GM19025 (cell line): ENCODE measurements at regions not wholly inside any gene's neighbourhood (a gene's known extent, or its start where the extent isn't known, plus 50 kb on each side); places are given as distances from the start of the nearest gene placed in this dataset.
"Not testable (repeated sequence)": the region's sequence is repeated elsewhere in the genome, so short reads cannot be mapped to it uniquely, and the experiment has no call there.

Source experiments
- ATAC-seq: cut with Tn5 transposase; IDR thresholded peaks from one replicate; pipeline ENCODE4 v1.9.1; 2021; ENCODE audit warnings: mild to moderate bottlenecking, low read depth, moderate library complexity; ENCODE audit not compliant: unreplicated experiment

DNA sequence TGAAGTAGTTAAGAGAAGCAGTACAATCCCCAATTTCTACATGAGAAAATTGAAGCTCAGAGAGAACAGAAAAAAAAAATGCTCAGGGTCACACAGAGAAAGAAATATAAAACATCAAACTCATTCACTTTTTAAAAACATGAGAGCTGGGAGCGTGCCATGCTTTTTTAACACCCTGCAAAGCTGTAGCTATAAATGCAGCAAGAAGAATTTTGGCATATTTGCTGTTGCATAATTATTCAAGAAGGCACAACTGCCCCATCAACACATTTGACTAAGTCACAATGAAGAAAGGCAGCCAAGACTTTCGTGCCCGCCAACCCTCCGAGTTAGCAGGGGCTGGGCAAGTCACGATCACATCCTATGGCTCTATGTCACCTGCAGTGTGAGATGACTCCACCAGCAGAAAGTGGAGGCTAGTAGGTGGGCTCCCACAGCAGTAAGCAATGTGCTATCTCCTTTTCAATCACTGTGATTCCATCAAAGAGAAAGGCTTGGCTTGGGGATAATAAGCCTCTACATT, 214.8 kb downstream of the DHX15 start:
- no peak for ATAC-seq

DNA sequence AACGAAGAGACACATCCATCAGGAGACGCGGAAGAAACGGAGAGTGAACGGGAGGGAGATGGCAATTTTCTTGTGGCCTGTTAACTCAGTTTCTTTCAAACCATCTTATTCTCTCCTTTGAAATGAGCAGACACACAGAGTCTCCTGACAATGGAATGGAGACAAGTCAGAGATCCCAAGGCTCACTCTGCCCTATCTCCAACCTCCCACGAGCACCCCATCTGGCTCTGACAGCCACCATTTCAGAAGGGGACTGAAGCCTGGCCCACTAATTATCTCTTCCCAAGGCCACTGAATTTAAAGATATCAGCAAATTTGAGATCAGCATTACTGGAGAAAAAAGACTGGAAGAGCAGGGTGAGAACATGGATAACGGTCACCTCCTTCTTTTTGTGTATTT, 215.6 kb downstream of the DHX15 start:
- no peak for ATAC-seq

DNA sequence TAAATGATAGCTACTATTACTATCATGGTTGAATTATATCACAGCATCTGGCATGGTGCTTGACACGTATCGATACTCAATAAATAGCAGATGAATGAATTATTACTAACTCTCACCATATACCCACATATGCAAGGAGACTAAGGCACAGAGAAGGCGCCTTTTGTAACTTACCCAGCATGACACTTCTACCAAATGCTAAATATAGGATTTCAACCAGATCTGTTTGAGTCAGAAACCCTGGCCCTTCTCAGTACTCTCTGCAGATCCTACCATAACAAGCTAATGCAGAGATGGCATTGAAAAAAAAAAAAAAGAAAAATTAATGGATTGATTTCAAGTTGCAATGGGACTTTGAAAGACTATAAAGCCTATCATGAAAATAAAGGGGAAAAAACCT, 219.5 kb downstream of the DHX15 start:
- ATAC-seq: no peak

DNA sequence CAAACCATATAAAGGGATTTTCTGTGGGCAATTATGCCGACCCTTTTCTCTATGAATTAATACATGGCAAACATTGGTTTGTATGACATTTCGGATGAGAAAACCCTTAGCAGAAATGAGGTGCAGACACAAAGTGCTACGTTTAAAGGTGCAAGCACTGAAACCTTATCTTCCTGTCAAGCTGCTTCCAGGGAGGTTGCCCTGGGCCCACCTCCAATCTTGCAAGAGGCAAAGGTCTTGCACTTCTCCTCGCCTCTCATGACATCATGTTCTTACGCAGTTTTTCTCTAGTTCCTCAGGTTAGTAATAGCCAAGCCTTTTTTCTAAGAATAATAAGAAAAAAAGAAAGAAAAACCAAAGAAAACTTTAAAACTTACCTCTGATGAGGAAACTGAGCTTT, 220.1 kb downstream of the DHX15 start:
- no peak for ATAC-seq

DNA sequence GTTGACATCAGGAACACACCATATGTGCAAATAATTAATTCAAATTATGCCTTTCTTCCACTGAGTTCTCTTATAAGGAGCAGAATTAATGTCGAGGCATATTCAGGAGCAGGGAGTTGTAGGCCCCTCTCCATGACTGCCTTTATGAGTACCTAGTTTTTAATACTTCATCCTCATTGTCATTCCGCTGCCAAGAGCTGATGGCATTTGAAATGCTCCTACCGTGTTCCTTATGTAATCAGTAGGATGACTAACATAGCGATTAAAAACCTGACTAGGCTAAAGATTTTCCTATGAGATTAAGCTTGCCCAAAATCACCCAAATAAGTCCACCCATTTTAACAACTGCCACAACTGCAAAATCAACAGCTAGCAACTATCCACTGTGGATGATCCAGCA, 220.6 kb downstream of the DHX15 start:
- ATAC-seq: no peak

DNA sequence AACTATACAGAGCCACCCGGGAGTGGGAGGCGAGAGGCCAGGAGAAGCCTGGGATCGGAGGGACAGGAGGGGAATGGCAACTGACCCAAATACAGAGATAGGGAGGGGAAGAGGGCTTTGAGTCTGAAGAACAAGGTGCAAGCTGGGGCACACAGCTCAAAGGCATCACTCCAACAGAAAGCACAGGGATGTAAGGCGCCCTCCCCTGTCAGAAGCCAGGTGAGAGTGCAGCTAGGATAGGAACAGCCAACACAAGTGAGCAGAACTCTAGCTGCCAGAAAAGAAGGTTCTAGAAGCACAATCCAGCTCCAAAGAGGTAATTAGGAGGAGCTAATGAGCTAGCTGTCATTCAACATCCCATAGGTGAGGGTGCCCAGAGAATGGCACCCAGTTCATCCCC, 232.2 kb downstream of the DHX15 start:
- ATAC-seq: no peak

DNA sequence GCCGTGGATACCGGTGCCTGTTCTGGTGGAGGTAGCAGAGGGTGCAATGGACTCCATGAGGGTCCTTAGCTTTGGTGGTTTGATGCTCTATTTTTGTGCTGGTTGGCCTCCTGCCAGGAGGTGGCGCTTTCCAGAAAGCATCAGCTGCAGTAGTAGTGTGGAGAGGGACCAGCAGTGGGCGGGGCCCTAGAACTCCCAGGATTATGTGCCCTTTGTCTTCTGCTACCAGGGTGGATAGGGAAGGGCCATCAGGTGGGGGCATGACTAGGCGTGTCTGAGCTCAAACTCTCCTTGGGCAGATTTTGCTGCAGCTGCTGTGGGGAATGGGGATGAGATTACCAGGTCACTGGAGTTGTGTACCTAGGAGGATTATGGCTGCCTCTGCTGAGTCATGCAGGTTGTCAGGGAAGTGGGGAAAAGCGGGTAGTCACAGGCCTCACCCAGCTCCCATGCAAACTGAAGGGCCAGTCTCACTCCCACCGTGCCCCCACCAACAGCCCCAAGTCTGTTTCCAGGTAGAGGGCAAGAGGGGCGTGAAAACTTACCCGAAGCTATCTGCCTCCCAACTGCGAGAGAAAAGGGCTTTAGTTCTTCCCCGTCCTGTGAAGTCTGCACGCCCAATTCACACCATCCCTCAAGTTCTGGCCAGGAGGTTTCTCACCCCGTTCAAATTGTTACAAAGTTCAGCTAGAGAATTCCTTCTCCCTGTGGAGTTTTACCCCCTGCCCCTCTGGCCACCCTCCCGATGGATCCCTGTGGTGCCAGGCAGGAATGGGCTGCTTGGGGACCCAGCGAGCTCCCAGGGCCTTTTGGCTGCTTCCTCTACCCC, 235.0 kb downstream of the DHX15 start:
- not testable (repeated sequence) for ATAC-seq

DNA sequence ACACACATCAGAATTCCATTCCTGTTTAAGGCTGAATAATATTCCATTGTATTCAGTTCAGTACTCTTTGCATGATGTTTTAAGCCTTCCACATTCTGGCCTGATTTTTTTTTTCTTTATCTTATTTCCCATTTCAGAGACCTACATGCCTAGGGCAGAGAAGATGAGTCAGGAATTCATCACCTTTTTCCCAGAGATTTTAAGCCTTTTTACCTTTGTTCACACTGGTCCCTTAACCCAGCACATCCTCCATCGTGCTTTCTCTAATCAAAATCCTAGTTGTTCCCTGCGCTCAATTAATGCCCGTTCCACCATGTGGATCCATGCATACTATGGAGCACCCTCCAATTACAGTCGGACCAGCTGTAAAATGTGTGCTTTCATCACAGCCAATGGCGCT, 245.1 kb downstream of the DHX15 start:
- no peak for ATAC-seq

DNA sequence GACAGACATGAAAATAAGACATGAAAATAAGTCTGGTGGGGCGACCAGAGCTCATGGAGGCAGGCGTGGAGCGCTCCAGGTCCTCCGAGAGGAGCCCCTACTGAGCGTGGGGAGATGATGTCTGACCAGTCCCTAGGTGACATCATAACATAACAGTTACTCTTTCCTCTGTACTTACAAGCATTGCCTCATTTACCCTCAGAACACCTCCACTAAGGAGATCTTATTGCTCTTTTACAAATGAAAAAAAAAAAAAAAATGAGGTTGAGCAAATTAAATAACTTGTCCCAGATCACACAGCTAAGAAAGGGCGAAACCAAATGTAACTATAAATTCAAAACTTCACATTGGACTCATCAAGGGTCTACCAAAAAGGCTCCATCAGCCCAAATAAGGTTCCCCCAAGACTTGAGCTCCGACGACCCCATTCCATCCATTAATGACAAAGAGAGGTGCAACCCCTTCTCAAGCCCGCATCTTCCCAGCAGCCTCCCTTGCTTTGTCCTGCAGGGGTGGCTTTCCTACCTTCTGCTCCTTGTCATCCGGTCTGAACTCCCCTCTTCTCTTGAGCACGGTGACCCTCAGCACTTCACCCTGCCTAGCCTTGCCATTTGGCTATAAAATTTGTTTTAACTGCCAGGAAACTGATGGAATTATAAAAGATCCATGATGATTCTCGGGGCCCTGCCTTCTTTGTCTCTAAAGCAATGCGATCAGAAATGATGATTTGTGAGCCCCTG, 246.7 kb downstream of the DHX15 start:
- ATAC-seq: no peak

DNA sequence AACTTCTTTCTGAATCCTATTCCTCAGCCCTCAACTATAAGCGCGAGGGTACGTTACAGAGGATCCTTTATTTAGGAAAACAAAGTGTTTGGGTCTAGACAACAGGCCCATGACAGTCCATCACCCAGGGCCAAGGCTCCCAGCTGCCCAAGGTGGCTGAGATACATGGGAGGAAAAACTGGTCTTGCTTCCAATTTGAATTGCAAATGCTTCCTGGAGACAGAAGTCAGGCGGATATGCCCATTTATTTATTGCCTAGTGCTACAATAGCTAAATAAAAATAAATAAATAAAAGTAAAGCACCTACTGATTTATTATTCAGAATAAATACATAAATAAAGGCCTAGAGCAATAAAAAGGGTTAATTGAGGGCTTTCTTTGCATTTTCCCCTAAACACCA, 248.7 kb downstream of the DHX15 start:
- no peak for ATAC-seq

DNA sequence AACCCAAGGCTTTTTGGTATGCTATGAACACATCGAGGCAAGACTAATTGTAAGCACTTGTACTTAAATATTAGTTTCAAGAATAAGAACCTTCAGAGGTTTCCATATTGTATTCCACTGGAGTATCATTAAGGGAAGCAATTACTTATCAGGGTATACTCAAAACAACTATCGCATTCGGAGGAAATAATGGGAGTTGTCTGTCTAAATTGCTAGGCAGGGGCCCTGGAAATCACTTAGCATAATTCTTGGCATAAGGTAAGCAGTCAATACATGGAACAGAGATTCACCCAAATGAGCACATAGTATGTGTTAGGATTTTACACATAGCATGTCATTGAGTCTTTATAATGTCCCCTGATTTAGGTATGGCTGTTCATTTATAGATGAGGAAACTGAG, 249.4 kb downstream of the DHX15 start:
- ATAC-seq: no peak

DNA sequence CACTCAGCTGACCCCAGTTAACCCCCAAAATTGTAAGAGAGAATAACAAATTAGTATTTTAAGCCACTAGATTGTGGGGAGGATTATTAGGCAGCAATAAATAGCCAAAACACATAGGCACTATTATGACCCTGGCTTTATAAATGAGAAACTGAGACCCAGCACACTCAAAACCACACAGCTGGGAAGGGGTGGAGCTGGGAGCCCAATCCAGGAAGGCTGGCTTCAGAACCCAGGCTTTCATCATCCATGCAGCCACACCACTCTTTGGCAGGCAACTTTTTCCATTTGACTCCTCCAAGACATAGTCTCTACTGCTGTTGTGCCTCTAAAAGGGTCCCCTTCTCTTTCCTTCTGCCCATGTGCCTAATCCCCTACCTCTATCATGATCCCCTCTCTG, 253.8 kb downstream of the DHX15 start:
- no peak for ATAC-seq

DNA sequence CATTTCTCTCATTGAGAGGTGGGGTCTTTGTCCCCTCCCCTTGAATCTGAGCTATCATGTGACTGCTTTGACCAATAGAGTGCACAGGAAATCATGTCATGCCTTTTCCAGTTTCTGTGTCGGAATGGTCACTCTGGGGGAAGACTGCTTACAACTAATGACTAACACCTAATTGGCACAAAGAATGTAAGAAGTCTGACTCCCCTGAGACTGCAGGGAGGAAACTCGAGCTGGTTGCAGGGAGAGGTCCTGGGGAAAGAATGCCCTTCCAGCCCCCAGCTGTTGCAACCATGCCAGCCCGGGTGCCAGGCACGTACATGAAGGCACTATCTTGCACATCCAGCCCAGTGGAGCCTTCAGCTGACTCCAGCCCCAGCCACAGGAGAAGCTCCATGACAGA, 254.2 kb downstream of the DHX15 start:
- ATAC-seq: no peak

DNA sequence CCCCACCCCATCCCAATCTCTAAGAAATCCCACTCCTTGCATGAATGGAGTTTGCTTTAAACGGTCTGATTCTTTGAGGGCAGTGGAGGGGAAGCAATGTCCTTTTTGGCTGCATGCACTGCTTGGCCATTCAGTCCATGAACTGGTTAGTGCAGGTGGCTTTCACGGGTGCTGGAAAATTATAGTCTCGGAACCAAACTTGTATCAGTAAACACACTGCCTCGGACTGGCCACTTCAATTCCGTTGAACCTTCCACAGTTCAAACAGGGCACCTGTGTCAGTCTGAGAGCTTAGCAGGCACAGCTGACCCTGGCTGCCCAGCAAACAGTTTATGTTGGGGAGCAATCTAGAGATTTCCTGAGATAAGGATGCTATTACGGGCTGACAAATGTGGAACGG, 255.6 kb downstream of the DHX15 start:
- ATAC-seq: no peak

DNA sequence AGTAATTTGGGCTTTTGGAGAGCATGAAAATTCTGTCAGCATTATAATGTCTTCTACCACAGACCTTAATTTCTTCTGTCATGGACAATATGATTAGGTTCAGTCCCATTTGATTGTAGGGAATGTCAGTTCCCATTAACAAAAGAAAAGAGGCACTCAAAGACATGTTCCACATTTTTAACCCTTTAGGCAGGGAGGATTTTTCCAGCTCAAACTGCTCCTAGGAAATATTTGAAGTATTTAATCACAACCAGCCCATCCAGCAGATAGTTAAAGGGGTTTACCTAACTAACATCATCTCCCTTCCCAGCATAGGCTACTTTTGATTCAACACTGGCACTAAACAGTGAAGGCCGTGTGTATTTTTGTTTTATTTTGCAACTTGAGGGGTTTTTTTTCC, 256.0 kb downstream of the DHX15 start:
- ATAC-seq: no peak

DNA sequence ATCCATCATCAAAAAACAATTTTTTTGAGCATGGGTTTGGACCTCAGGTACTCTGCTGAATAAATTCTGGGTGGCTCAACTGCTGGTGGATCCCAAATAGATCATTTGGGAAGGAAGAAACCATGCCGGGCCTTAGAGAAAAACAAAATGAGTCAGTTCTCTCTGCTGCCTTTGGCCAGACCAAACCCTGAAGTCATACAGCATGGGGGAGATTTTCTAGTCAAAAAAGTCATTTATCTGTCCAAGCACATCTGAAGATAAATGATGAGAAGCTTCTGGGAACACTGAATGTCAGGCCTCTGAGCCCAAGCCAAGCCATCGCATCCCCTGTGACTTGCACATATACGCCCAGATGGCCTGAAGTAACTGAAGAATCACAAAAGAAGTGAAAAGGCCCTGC, 261.4 kb downstream of the DHX15 start:
- ATAC-seq: no peak

DNA sequence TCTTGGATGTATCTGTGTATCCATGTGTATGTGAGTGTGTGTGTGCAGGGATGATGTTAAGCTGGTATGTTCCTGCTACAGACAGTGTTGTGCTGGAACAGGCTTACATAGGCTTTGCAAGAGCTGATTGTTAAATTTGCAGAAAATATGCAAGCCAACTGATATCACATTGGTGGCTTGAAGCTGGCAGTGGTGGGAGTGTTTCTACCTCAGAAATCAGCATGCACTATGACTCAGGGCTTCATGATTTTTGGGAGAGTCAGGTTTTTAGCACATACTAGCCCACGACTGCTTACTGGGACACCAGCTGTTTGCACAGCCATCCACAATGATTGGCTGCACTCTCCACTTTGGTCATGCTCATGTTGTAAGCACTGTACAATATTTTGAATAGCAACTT, 261.8 kb downstream of the DHX15 start:
- ATAC-seq: no peak

DNA sequence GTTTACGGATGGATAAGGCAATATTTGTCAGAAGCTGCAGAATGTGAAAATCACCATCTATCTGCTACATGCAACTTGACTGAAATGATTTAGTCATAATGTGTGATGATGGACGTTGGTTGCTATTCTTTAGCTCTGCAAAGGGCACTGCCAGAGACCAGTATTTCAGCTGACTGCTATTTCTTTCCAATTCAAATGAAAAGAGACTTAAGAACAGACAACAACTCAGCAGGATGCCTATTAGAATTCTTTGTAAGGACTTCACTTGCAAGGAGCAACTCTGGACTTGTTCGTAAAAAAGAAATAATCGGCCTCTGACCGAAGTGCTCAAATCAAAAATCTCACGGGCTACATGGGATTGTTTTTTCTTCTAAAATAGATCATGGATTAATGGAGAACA, 262.7 kb downstream of the DHX15 start:
- no peak for ATAC-seq

DNA sequence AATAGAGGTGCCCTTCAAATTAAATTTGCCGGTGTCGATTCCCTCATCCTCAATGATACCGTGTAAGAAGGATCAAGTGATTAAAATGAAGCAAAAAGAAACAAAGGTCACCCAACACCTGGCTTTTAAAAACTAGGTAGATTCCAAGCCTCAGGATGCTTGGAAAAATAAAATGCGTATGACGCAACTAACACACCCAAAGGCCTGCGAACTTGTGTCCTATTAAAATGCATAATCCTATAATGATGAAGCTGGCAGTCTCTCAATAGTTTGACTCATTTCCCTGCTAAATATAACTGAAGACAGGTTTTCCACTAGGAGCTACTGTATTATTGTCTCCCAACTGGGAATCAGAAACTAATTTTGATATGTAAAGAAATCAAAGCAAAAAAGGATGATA, 263.2 kb downstream of the DHX15 start:
- no peak for ATAC-seq

DNA sequence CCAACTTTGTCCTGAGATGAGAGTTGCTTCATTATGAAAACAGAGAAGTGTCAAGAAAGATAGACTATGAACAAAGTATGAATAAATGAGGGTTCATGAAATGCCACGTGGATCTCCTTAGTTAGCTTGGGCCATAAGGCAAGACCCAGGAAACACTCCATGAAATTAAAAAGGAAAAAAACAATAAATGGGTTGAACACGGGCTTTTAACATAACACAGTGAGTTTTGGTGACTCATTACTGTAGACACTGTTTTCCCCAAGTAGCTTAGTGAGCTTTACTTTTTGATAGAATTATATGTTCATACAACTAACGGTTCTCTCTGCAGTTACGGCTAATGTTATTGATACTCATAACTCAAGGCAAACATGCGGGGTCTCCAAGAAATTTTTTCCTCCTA, 265.0 kb downstream of the DHX15 start:
- ATAC-seq: no peak

DNA sequence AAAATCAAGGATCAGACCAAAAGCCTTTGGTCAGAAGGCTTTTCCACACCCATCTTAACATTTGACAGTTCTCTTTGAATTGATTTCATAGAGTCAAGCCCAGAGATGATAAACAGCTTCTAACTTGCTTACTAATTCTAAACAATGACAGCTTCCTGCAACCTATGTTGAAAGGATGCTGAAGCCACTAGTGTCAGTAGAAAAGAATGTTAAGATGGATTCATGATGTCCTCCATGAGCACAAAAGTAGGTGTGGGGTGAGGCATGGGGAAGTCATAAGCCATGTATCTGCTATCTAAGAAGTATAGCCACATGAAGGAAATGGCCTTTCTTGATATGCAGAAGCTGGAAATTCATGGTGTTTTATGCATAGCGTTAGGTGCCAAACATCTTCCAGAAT, 269.3 kb downstream of the DHX15 start:
- ATAC-seq: no peak
